ENCODE measurements at regions not wholly inside any gene's neighbourhood (a gene's known extent, or its start where the extent isn't known, plus 50 kb on each side); places are given as distances from the start of the nearest gene placed in this dataset.

GRCh38 chr18:22475426-22476100 is 57.8 kb upstream of the CTAGE1 start:
- WGBS, 4 donors = 84 to 88% (median 86%) methylated on average over 7 of the region's 7 CpGs
- TF ChIP-seq POLR2A (IDR thresholded peaks at IDR 0.05) = no peak
- no peak for TF ChIP-seq CTCF (IDR thresholded peaks at IDR 0.05)
- Histone ChIP-seq H3K27ac (no peak overlapping the region), H3K4me1 (replicated peaks in 1 of 2) (peaks cover 13 to 20% of the 10 kb centered on the region in 2 donors), H3K4me3 (no peak overlapping the region), H3K27me3 (no peaks in the 10 kb centered on the region), H3K9me3 (replicated peaks in 1 of 3) (peaks cover 0 to 4% (median 0%) of the 10 kb centered on the region in 3 donors), H3K36me3 (replicated peaks in 1 of 2) (no peaks in the 10 kb centered on the region)
- intact Hi-C loops (cut with DNase I) = loop anchor here in 1 of 2 donors (10.0 kb wide), 1 partner anchor 101 kb away; no protein-coding TSS in a partner anchor
- DNase-seq = no peak

- no peaks in the 10 kb centered on the region for H3K27me3 ChIP-seq
- H3K4me3 ChIP-seq = no peak overlapping the region
- H3K36me3 ChIP-seq (replicated peaks in 1 of 2) = no peaks in the 10 kb centered on the region
- intact Hi-C loops (cut with DNase I) = loop anchor here in 1 of 2 donors (10.0 kb wide), 1 partner anchor 102 kb away; no protein-coding TSS in a partner anchor
- DNase-seq = no peak
- peaks cover under 1 to 3% of the 10 kb centered on the region in 2 donors for H3K4me1 ChIP-seq (replicated peaks in 1 of 2)
- H3K9me3 ChIP-seq (replicated peaks in 1 of 3) = peaks cover 0 to 4% (median 0%) of the 10 kb centered on the region in 3 donors
- TF ChIP-seq CTCF (IDR thresholded peaks at IDR 0.05) = no peak
- no peak for TF ChIP-seq POLR2A (IDR thresholded peaks at IDR 0.05)
- H3K27ac ChIP-seq = no peak overlapping the region
- 94 to 100% (median 98%) methylated on average over 1 of the region's 1 CpG for WGBS, 4 donors
Observed at GRCh38 chr18:22477222-22477621, 59.5 kb upstream of the CTAGE1 start.

GRCh38 chr18:22482948-22483347 is 65.2 kb upstream of the CTAGE1 start:
- Histone ChIP-seq H3K36me3 (replicated peaks in 1 of 2) (no peaks in the 10 kb centered on the region), H3K4me1 (replicated peaks in 1 of 2) (peaks cover 0 to 2% of the 10 kb centered on the region in 2 donors), H3K27me3 (no peaks in the 10 kb centered on the region), H3K27ac (no peak overlapping the region), H3K4me3 (no peak overlapping the region), H3K9me3 (replicated peaks in 1 of 3) (peaks cover 0 to 4% (median 0%) of the 10 kb centered on the region in 3 donors)
- 89 to 96% (median 92%) methylated on average over 3 of the region's 3 CpGs for WGBS, 4 donors
- TF ChIP-seq POLR2A (IDR thresholded peaks at IDR 0.05) = no peak
- no peak for TF ChIP-seq CTCF (IDR thresholded peaks at IDR 0.05)
- DNase-seq = no peak
- intact Hi-C loops (cut with DNase I) = no loop called here

- 83 to 90% (median 85%) methylated on average over 5 of the region's 5 CpGs for WGBS, 4 donors
- no peaks in the 10 kb centered on the region for H3K27me3 ChIP-seq
- peaks cover 0 to 4% (median 0%) of the 10 kb centered on the region in 3 donors for H3K9me3 ChIP-seq (replicated peaks in 1 of 3)
- H3K36me3 ChIP-seq (replicated peaks in 1 of 2) = no peaks in the 10 kb centered on the region
- H3K27ac ChIP-seq = no peak overlapping the region
- H3K4me3 ChIP-seq = no peak overlapping the region
- TF ChIP-seq POLR2A (IDR thresholded peaks at IDR 0.05) (no peak), CTCF (IDR thresholded peaks at IDR 0.05) (no peak)
- peaks cover 0 to 5% of the 10 kb centered on the region in 2 donors for H3K4me1 ChIP-seq (replicated peaks in 1 of 2)
- DNase-seq = no peak
- intact Hi-C loops (cut with DNase I) = no loop called here
Observed at GRCh38 chr18:22483407-22483806, 65.7 kb upstream of the CTAGE1 start.

Data from adrenal gland (tissue), 9 donors.